GM19397 (cell line): ENCODE measurements at regions not wholly inside any gene's neighbourhood (a gene's known extent, or its start where the extent isn't known, plus 50 kb on each side); places are given as distances from the start of the nearest gene placed in this dataset.

Source experiments
- ATAC-seq: cut with Tn5 transposase; IDR thresholded peaks from one replicate; pipeline ENCODE4 v1.9.1; 2021; ENCODE audit warnings: mild to moderate bottlenecking, moderate library complexity; ENCODE audit not compliant: unreplicated experiment

DNA sequence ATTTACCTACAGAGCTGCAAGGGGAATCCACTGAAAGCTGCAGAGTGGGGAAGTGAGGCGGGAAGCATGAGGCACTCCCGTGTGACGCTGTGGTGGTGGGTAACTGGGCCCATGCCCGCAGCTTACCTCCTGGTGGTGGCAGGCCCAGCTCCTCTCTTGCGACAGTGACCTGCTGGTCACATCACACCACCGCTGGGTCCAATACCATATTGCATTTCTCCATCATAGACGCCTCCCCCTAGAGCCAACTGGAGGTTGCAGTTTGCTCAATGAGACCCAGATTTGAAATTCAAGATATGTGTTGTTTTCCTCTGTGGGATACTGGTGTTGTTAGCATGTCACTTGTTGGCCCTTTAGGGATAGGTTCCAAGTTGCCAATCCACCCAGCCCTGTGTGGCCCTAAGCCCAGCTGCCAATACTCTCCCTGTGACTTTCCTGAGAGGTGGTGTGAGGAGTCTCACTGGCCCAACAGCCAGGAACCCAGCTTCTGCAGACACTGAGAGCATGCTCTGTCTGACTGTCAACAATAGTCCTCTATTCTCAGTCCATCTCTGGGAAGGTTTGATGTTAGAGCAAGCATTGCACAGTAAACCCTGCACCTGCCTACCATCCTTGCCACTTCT lies 428.3 kb downstream of the GADD45G start:
- ATAC-seq: no peak

DNA sequence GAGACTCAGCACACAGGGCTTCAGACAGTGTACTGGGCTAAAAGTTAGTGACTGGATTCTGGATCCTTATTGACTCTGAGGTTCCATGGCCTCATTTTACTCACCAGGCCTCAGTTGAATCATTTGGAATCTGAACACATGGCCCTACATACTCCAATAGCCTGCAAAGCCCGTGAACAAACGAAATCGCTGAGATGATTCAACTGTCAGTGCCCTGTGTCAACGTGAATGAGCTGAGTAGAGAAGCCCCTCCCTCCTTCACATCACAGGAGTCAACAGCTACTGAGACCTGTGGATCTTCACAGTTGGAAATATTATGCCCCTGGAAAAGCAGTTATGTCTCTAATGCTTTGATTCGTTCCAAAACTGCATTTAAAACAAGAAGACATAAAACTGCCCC lies 429.3 kb downstream of the GADD45G start:
- ATAC-seq: no peak

DNA sequence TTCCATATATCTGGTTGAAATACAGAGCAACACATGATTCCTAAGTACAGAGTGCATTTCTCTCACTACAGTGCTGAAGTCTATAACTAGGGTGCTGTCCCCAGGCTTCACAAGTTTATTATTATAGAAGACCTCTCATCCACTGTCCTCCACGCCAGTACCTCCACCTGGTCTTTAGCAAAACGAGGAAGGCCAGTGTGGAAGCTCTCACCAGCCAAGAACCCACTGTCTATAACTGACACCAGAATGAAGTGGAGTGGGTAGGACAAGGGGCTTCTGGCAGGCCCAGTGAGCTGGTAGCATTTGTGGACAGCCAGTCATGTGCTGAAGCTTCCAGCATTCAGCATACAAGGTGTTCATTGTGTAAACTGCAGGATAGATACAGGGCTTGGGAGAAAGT lies 430.7 kb downstream of the GADD45G start:
- no peak for ATAC-seq

DNA sequence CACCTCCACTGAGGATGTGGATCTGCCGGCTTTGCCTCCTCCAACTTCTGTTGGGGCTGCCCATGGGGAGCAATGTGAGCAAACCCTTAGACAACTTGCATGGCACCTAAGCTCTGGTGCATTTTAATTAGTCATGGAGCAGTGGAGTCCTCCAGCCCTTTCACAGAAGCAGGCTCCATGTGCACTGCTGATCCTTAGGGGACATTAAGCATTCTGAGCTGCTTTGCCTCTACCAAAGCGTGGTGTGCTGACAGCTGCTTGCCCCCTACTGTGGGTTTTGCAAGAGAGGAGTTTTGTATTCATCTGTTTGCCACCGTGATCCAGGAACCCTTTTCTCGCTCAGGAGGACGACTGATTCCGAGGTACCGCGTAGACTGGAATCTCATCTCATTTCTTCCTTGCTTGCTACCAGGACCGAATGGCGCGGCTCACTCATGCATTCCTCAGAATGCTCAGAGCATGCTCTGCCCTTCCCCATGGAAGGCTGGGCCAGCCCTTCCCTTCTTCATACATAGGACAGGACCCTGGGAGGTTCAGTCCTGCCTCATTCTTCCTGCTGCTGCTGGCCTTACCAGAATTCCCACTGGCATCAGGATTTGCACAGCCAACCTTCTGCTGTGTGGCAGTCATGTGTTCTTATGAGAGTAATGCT lies 432.5 kb downstream of the GADD45G start:
- no peak for ATAC-seq

DNA sequence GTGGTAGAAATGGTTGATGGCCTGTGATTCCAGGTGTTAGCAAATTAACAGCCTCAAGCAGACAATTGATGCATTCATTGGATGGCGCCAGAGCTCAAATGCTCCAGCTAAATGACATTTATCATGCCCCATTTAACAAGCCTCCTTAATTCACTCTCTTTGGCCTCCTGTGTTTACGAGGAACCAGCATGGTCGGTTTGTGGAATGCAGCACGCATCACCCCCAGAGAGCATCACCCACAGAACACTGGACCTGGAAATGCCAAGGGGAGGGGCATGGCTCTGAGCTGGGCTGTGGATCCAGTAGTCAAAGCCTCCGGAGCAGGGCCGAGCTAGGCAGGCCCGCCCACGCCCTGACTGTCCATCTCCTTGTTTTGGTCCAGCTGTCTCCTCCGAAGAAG lies 434.0 kb downstream of the GADD45G start:
- no peak for ATAC-seq

DNA sequence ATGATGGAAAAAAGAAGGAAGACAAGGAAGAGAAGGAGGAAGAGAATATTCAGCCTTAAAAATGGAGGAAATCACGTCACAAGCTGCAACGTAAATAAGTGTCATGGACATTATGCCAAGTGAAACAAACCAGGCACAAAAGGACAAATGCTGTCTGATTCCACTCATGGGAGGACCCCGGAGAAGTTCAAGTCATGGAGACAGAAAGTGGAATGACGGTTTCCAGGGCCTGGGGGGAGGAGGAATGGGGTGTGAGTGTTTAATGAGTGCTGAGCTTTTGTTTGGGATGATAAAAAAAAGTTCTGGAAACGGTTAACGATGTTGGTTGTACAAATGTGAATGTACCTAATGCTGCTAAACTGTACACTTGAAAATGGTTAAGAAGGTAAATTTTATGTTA lies 439.5 kb downstream of the GADD45G start:
- no peak for ATAC-seq

DNA sequence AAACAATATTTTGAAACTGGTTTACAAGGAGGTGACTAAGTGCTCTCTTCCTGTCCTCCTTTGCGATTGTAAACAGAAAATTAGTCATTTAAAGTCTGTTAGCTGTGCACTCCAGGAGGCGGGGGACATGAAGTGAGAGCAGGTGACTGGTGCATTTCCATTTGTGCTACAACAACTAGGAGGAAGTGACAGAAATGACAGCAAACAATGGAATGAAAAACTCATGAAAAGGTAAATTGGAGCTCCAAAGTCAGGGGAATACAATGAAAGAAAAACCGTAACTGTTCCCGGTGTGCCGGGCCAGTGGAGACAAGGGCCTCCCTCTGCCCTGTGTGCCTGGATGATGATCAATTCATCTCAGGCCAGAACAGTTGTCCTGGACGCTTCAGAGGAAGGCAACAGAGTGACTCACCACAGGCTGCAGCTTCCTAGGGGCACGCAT lies 439.9 kb downstream of the GADD45G start:
- no peak for ATAC-seq

DNA sequence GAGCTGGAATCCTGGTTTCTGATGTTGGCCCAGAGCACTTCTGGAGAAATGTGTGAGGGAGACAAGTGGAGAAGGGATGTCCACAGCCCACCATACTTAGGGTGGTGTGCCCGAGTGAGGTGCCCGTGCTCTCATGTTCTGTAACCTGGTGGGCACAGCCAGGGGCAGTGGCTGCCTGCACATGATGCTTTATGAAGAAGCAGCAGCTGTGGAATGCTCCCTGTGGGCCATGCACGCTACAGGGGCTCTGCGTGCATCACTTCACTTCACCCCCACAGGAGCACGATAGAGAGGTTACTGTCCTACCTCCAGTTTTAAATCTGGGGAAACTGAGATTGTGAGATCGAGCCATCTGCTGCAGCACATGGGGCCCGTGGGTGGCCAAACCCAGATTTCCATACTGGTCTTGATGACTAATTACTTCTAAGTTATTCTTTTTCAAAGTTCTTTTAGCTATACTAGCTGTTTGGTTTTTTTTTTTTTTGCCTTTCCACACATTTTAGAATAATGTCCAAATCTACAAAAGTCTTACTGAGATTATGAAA lies 441.6 kb downstream of the GADD45G start:
- no peak for ATAC-seq

DNA sequence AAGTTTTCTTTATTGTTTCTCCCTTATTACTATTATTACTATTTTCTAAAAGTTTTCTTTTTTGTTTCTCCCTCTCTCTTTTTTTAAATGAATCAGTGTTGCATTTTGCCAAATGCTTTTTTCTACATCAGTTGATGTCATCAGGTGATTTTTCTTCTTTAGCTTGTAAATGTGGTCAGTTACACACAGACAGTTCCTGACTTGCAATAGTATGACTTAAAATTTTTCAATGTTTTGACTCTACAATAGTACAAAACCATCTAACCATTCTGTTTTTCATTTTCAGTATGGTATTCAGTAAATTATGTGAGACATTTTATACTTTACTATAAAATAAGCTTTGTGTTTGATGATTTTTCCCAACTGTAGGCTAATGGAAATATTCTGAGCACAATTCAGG lies 443.0 kb downstream of the GADD45G start:
- no peak for ATAC-seq

DNA sequence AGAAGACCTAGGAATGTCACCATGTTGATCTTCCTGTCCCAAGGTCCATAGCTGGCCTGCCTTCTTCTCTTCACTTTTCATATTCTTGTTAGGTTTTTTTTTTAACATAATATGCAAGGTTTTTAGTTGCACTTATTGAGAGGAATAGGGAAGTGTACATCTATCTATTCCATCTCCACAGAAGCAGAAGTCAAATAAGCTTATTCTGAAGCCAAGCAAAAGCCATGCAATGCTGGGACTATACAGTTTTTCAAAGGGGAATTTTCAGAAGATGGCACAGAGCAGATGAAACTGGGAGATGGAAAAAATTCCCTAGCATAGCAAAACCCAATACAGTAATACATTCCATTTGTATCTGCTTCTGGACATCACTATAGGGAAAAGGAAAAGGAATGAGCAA lies 447.6 kb downstream of the GADD45G start:
- no peak for ATAC-seq

DNA sequence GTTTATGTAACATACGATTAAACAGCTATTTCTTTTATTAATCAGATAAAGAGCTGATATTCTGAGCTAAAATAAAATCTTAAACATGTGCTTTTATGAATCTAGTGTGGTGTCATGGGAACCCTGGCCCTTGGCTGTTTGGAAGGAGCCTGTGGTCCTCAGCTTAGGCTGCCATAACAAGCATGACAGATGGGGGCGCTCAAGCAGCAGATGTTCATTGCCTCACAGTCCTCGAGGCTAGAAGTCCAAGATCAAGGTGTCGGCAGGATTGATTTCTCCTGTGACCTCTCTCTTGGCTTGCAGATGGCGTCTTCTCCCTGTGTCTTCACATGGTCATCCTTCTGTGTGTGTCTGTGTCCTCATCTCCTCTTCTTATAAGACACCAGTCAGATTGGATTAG lies 448.2 kb downstream of the GADD45G start:
- no peak for ATAC-seq

DNA sequence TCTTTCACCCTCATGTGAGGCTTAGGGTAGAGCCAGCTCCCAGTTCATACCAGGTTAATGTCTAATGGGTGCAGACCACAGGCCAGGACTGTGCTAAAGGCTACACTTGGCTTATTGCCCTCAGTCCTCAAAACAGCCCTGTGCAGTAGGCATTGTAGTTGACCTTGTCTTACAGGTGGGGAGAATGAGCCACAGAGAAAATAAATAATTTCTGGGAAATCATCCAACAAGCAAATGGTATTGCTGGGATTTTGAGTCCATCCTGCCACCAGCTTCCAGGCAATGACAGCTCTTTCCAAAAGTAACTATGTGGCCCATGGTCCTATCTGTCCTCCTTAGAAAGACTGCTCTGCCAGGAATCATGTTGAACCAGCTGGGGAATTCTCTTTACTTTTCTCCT lies 450.0 kb downstream of the GADD45G start:
- no peak for ATAC-seq

DNA sequence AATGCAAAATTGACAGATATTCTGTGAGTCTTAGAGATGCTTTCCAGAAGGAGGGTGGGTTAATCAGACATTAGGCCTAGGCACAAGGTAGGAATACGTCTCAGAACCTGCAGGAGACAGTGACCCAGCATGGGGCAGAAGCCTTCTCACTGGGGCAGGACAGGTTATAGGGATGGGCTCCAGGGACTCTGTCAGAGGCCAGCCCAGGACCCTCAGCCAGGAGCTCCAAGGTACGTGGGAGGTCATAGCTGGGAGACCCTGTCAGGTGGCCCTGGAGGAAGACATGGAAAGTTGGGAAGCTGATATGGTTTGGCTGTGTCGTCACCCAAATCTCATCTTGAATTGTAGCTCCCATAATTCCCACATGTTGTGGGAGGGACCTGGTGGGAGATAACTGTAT lies 450.4 kb downstream of the GADD45G start:
- no peak for ATAC-seq

DNA sequence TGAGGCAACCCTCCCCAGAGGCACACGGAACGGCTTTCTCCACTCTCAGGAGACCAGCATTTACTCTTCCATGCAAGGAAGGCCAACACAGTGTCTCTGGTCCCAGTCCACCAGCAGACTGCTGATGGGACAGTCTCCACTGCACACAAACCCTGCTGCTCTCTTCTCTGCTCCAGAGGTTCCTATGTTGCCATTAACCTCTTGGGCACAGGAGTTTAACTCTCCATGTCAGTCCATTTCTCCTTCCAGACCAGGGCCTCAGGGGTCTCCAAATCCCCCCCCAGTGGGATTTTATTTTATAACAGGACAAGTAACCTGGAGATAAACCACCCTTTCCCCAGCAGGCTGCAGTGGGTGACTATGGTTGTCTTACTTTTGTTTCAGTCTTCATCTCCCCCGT lies 452.5 kb downstream of the GADD45G start:
- no peak for ATAC-seq

DNA sequence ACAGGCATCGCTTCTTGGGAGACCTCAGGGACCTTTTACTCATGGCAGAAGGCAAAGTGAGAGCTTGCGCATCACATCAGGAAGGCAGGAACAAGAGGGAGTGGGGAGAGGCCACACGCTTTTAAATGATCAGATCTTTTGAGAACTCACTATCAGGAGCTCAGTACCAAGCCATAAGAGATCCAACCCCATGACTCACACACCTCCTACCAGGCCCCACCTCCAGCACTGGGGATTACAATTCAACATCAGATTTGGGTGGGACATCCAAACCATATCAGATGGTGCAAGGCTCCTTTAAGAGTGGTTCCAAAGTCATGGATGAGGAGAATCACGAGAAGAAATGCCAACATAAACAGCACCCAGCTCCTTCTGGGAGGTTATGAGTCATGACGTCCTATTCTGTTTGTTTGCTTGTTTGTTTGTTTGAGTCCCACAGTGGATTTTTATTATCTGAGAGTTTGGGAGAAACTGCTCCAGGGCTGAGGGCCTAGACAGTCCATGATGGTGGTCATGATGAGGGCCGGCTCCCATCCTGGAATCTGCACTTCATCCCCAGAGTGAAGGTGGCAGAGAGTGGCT lies 453.5 kb downstream of the GADD45G start:
- no peak for ATAC-seq

DNA sequence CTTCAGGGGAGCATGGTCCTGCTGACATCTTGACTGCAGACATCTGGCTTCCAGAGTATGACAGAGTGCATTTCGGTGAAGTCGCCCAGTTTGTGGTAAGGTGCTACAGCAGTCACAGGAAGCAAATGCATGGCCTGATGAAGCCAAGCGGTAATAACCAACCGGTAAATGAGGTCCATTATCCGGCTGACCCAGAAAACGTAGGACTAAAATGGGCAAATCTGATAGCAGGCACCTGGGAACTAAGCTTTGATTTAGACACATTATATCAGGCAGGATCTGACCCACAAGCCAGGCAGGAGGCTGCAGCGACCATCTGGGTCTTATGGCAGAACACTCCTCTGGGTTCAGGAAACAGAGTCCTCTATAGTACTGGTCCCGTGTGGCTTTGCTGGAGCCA lies 454.6 kb downstream of the GADD45G start:
- ATAC-seq: no peak

DNA sequence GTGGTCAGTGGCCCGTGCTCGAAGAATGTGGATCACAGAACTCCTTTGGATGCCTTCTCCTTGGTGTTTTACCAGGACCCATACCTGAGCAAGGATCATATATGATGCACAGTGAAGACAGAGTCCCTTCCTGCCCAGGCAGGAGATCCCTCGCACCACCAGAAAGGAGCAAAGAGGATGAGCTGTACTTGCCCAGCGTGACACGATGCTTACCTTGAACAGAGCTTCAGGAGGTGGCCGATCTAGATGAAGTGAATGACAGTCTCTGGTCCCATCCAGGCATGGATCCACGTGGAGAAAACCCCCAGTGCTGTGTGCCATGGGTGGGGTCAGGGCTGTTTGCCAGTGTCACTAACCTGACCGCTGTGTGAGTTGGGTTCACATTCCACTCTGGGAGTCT lies 455.4 kb downstream of the GADD45G start:
- ATAC-seq: no peak

DNA sequence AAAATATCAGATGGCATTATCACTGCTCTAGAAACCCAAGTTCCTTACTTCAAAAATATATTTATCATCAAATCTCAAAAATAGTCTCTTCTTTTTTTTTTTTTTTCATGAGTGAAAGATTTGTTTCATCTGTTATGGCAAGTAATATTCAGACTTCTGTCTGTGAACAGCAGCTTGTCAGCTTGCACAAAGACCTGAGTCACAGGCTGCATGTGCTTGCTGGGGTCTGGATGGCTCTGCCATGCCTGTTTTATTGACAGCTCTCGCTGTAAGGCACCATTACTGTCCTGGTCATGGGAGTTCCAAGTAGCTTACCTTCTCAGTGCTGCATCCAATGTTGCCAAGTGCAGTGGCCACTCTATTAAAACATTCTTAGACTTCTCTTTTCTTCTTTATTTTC lies 456.4 kb downstream of the GADD45G start:
- ATAC-seq: no peak

DNA sequence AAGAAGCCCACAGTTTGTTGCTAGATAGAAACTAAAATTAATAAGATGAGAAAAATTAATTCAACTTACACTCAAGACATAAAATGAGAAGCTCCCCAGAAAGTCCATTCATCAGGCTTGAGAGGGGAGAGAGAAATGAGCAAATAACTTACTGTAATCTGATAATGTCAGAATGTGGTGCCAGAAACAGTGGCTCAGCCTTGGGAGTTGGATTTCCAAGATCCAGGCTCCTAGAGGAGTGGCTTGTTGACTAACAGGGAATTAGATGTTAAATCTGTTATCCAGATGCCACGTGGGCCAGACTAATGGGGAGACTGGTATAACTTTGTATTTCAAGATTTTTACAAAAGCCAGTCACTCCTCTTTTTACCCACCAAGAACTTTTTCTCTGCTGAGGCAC lies 458.2 kb downstream of the GADD45G start:
- no peak for ATAC-seq

DNA sequence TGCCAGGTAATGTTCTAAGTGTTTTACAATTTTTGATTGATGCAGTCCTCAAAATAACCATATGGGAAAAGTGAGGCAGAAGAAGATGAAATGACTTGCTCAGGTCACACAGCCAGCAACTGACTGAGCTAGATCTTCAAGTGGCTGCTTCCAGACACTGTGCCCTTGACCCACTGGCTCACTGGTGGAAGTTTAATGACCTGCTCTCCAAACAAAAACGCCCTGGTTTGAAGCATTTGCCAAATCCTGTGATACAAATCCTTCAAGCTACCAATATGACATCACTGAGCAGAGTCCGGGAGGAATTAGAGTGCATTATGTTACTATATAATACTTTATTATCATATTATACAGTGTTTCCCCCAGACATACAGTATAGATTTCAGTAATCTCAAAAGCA lies 459.4 kb downstream of the GADD45G start:
- ATAC-seq: no peak

DNA sequence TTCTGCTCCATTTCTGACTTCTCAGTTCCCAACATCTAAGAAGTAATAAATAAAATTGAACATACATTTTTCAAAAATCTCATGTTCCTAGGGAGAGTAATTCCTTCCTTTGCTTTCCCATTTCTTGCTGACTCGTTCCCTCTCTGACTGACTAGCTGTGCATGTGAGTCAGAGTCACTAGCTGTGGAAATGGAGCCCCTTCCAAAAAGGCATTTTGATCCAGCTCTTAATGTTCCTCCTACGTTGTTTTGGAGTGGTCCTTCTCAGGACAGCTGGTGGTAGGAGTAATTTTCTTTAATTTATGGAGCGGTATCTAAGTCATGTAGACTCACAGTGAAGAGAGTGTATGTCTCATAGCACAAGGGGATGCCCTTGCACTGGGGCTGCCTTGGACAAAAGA lies 460.2 kb downstream of the GADD45G start:
- ATAC-seq: no peak

DNA sequence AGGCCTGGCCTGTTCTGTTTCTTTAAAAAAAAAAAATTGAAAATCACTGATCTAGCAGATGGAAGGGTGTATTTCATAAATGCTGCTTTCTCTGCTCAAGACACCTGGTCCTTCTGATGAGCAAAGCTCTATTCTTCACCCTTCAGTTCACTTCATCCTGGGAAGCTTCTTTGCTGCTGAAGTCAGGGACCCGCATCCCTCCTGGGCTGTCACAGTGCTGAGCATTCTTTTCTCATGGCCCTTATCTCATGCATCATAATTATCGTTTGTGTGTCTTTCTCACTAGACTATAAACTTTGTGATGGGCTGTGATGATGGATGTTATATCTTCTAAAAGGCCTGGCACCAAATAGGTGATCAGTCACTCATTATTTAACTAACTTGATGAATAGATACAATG lies 461.0 kb downstream of the GADD45G start:
- no peak for ATAC-seq
